SK-N-SH treated with all-trans-retinoic acid at 6 μM for 48 hours (cell line): ENCODE measurements at regions not wholly inside any gene's neighbourhood (a gene's known extent, or its start where the extent isn't known, plus 50 kb on each side); places are given as distances from the start of the nearest gene placed in this dataset.

ENCODE experiments used
- ESRRG ChIP-seq: fragments of 250-450 bp; sonication (Bioruptor Pico); IDR thresholded peaks from 2 replicates; pipeline ENCODE4 v1.6.1; 2021; ENCODE audit warnings: mild to moderate bottlenecking
- OSR1 ChIP-seq: fragments of 250-450 bp; sonication (Bioruptor Pico); IDR thresholded peaks from 2 replicates; pipeline ENCODE4 v1.8.0; 2022; ENCODE audit warnings: moderate library complexity, mild to moderate bottlenecking, inconsistent platforms
- TCF4 ChIP-seq: fragments of 250-450 bp; sonication (Bioruptor Pico); IDR thresholded peaks from 2 replicates; pipeline ENCODE4 v1.8.0; 2021; ENCODE audit warnings: mild to moderate bottlenecking, moderate library complexity, borderline replicate concordance
- ZFP3 ChIP-seq: fragments of 250-450 bp; sonication (Bioruptor Pico); IDR thresholded peaks from 2 replicates; pipeline ENCODE4 v1.5.0; 2020; ENCODE audit warnings: mild to moderate bottlenecking, moderate library complexity
- ZNF70 ChIP-seq: fragments of 450-650 bp; formaldehyde crosslinking; IDR thresholded peaks from 2 replicates; pipeline ENCODE4 v1.5.0; 2020; ENCODE audit warnings: mild to moderate bottlenecking, moderate library complexity
- TF ChIP-seq, protein P1 (sequence below): fragments of 250-450 bp; sonication (Bioruptor Pico); IDR thresholded peaks from 2 replicates; pipeline ENCODE4 v1.8.0; 2020; ENCODE audit warnings: mild to moderate bottlenecking, moderate library complexity, borderline replicate concordance
- TF ChIP-seq, protein P2 (sequence below): fragments of 250-450 bp; sonication (Bioruptor Pico); IDR thresholded peaks from 2 replicates; pipeline ENCODE4 v1.8.0; 2021; ENCODE audit warnings: low read depth, mild to moderate bottlenecking, moderate library complexity, borderline replicate concordance

DNA sequence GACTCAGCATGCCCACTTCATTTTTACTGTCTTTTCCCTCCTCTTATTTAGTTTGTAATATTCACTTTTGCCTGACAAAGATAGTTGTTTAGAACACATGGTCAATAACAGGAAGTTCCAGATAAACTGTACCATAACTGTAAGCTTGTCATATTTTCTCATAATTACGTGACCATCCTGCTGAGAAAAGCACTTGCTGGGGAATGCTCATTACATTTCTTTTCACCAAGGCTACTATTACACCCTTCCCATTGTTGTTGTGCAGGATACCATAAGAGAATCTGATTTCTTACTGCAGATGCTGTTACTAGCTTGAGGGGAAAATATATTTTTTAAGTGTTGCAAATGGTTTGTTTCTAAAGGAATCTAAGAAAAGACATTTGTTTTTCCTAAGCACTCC is 111.7 kb upstream of the SLITRK6 start:
- TF ChIP-seq ZNF70 (CRISPR knock-in tag) (no peak), ZFP3 (CRISPR knock-in tag) (no peak), OSR1 (no peak), ESRRG (CRISPR knock-in tag) (no peak), TCF4 (no peak)
- TF ChIP-seq, protein P1, sequence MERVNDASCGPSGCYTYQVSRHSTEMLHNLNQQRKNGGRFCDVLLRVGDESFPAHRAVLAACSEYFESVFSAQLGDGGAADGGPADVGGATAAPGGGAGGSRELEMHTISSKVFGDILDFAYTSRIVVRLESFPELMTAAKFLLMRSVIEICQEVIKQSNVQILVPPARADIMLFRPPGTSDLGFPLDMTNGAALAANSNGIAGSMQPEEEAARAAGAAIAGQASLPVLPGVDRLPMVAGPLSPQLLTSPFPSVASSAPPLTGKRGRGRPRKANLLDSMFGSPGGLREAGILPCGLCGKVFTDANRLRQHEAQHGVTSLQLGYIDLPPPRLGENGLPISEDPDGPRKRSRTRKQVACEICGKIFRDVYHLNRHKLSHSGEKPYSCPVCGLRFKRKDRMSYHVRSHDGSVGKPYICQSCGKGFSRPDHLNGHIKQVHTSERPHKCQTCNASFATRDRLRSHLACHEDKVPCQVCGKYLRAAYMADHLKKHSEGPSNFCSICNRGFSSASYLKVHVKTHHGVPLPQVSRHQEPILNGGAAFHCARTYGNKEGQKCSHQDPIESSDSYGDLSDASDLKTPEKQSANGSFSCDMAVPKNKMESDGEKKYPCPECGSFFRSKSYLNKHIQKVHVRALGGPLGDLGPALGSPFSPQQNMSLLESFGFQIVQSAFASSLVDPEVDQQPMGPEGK: no peak
- TF ChIP-seq, protein P2, sequence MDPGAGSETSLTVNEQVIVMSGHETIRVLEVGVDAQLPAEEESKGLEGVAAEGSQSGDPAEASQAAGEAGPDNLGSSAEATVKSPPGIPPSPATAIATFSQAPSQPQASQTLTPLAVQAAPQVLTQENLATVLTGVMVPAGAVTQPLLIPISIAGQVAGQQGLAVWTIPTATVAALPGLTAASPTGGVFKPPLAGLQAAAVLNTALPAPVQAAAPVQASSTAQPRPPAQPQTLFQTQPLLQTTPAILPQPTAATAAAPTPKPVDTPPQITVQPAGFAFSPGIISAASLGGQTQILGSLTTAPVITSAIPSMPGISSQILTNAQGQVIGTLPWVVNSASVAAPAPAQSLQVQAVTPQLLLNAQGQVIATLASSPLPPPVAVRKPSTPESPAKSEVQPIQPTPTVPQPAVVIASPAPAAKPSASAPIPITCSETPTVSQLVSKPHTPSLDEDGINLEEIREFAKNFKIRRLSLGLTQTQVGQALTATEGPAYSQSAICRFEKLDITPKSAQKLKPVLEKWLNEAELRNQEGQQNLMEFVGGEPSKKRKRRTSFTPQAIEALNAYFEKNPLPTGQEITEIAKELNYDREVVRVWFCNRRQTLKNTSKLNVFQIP (CRISPR knock-in tag): no peak
